Kidney epithelial cell (primary cell): ENCODE measurements at regions not wholly inside any gene's neighbourhood (a gene's known extent, or its start where the extent isn't known, plus 50 kb on each side); places are given as distances from the start of the nearest gene placed in this dataset.

ENCODE experiments used
- DNase-seq: peaks from one replicate; pipeline ENCODE4 v3.0.0-alpha.2; 2010; ENCODE audit warnings: low read depth
- H3K27me3 ChIP-seq: 2 replicates; pipeline ENCODE4 v1.6.0; 2011; ENCODE audit warnings: low read length; ENCODE audit not compliant: control insufficient read depth, insufficient read depth
- H3K36me3 ChIP-seq: 2 replicates; pipeline ENCODE4 v1.5.1; 2011; ENCODE audit warnings: low read length; ENCODE audit not compliant: control insufficient read depth, insufficient read depth
- H3K4me3 ChIP-seq: 2 replicates; pipeline ENCODE4 v1.5.1; 2011; ENCODE audit warnings: low read depth, mild to moderate bottlenecking, control low read depth, low read length
- TF ChIP-seq, protein P1 (sequence below): IDR thresholded peaks from 2 replicates; pipeline ENCODE4 v1.5.1; 2011; ENCODE audit warnings: mild to moderate bottlenecking, moderate library complexity, low read length, control low read depth, inconsistent platforms; ENCODE audit not compliant: insufficient read depth, poor library complexity, severe bottlenecking

DNA sequence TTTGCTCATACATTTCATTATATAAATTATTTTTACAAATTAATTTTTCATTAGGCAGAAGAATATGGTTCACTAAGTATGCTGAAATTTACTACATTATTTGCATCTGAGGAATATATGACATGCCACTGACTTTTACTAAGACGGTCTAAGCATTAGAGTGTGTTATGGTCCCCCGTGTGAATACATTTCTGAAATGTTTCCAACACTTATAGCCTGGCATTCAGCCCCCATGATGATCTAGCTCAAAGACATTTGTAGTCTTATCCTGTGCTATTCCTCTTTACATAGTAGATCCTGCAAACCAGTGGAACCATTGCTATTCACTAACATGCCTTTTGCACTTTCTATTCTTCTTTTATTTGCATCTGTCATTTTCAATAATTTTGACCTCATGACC lies 1878.0 kb downstream of the MRPL39 start:
- TF ChIP-seq, protein P1, sequence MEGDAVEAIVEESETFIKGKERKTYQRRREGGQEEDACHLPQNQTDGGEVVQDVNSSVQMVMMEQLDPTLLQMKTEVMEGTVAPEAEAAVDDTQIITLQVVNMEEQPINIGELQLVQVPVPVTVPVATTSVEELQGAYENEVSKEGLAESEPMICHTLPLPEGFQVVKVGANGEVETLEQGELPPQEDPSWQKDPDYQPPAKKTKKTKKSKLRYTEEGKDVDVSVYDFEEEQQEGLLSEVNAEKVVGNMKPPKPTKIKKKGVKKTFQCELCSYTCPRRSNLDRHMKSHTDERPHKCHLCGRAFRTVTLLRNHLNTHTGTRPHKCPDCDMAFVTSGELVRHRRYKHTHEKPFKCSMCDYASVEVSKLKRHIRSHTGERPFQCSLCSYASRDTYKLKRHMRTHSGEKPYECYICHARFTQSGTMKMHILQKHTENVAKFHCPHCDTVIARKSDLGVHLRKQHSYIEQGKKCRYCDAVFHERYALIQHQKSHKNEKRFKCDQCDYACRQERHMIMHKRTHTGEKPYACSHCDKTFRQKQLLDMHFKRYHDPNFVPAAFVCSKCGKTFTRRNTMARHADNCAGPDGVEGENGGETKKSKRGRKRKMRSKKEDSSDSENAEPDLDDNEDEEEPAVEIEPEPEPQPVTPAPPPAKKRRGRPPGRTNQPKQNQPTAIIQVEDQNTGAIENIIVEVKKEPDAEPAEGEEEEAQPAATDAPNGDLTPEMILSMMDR, result no peak
- Histone ChIP-seq H3K4me3 (no peak overlapping the region), H3K27me3 (no peaks in the 10 kb centered on the region), H3K36me3 (no peaks in the 10 kb centered on the region)
- DNase-seq, result no peak

DNA sequence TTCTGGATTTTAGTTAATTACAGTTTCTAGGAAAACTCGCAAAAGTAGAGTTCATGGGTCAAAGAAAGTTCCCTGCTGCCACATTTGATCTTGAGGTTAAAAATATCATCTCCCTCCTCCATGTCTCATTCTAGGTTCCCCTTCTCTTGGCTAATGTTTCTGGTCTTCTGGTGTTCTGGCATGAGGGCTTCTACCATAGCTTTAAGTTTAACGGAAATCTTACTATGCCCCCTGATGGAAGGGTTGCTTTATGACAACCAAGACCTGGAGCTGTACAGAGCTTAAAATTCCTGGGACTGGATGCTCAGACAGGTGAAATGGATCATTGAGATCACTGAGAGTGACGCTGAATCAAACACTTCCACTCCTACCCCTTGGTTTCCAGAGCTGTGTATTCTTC lies 1881.7 kb downstream of the MRPL39 start:
- H3K36me3 ChIP-seq, result no peaks in the 10 kb centered on the region
- no peak for DNase-seq
- no peaks in the 10 kb centered on the region for H3K27me3 ChIP-seq
- TF ChIP-seq, protein P1, result no peak
- no peak overlapping the region for H3K4me3 ChIP-seq

GRCh38 chr21:23718446-23719285 lies 1888.6 kb downstream of the MRPL39 start:
- Histone ChIP-seq H3K36me3 (no peaks in the 10 kb centered on the region), H3K4me3 (no peak overlapping the region), H3K27me3 (no peaks in the 10 kb centered on the region)
- TF ChIP-seq, protein P1, result no peak
- DNase-seq, result no peak

- Histone ChIP-seq H3K4me3 (no peak overlapping the region), H3K36me3 (no peaks in the 10 kb centered on the region), H3K27me3 (no peaks in the 10 kb centered on the region)
- TF ChIP-seq, protein P1, result no peak
- DNase-seq, result no peak
Measured at GRCh38 chr21:23712166-23712565, 1895.1 kb downstream of the MRPL39 start.

DNA sequence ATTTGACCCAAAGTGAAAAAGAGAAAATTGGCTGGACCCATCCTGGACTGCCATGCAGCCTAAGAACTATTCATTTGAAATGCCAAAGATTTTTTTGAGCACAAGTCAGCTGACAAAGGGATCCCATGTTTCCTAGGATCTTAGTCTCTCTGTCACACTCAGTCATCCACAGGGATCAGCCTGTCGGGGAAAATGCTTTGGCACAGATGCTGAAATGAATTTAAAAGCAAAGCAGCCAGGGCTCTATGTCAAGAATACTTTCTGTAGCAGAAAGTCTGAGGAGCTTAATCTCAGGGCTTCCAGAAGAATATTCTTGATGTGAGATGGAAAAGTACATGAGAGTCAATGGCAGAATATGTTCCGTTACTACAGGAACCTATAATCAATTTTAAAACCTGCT lies 1900.8 kb downstream of the MRPL39 start:
- TF ChIP-seq, protein P1, result no peak
- DNase-seq, result no peak

GRCh38 chr21:23699402-23699801 lies 1907.9 kb downstream of the MRPL39 start:
- no peak for DNase-seq
- H3K27me3 ChIP-seq, result no peaks in the 10 kb centered on the region
- no peak overlapping the region for H3K4me3 ChIP-seq
- no peaks in the 10 kb centered on the region for H3K36me3 ChIP-seq
- TF ChIP-seq, protein P1, result no peak

More for the DNA sequence above, 1900.8 kb downstream of the MRPL39 start:
- H3K27me3 ChIP-seq, result no peaks in the 10 kb centered on the region
- H3K36me3 ChIP-seq, result no peaks in the 10 kb centered on the region
- no peak overlapping the region for H3K4me3 ChIP-seq
